Endothelial cell of umbilical vein (primary cell): ENCODE measurements at regions not wholly inside any gene's neighbourhood (a gene's known extent, or its start where the extent isn't known, plus 50 kb on each side); places are given as distances from the start of the nearest gene placed in this dataset.

Source experiments
- BruUV-seq: library from RNA; stranded (reverse); fragments of 400-500 nt; replicated peaks from 2 replicates; lab custom pipeline; 2021; lab: Mats Ljungman, UMichigan
- CTCF ChIA-PET: fragments of 300-600, 350-600 bp; sonication (Branson Sonifier 250); formaldehyde crosslinking; loops from one replicate; lab custom pipeline; 2021; ENCODE audit warnings: antibody characterized with exemption, inconsistent platforms; lab: Charles Lee
- POLR2A ChIA-PET: fragments of 300-600, 350-600 bp; sonication (Branson Sonifier 250); formaldehyde crosslinking; loops from one replicate; lab custom pipeline; 2021; ENCODE audit warnings: antibody characterized with exemption, inconsistent platforms; lab: Charles Lee
- DNase-seq: peaks from one replicate; pipeline ENCODE4 v3.0.0-alpha.2; 2011; ENCODE audit warnings: low read depth, low spot score
- FAIRE-seq: peaks from 2 replicates; lab custom pipeline; 2011; peaks lifted over from hg19 to GRCh38; lab: Jason Lieb, UNC
- H2AFZ ChIP-seq: 2 replicates; pipeline ENCODE4 v1.6.0; 2012; ENCODE audit warnings: low read depth, low read length, control low read depth, inconsistent platforms
- H3K27ac ChIP-seq: 2 replicates; pipeline ENCODE4 v1.5.1; 2011; ENCODE audit warnings: low read depth, mild to moderate bottlenecking, control low read depth, low read length, moderate library complexity; ENCODE audit not compliant: insufficient read depth
- H3K27me3 ChIP-seq, 2 experiments: 2 replicates each; pipeline versions ENCODE4 v1.6.0 to v1.6.1; 2011; ENCODE audit warnings: low read length in 2 of 2, mixed read lengths in 1 of 2; ENCODE audit not compliant: control insufficient read depth in 2 of 2, insufficient read depth in 2 of 2
- H3K36me3 ChIP-seq, 2 experiments: 2 replicates in 1 of 2; 3 replicates in 1 of 2; pipeline ENCODE4 v1.5.1; 2011; ENCODE audit warnings: low read length in 2 of 2, mild to moderate bottlenecking in 1 of 2, moderate library complexity in 1 of 2; ENCODE audit not compliant: control insufficient read depth in 2 of 2, insufficient read depth in 2 of 2; ENCODE audit errors: extremely low read depth in 1 of 2
- H3K4me1 ChIP-seq: 3 replicates; pipeline ENCODE4 v1.5.1; 2011; ENCODE audit warnings: mild to moderate bottlenecking, low read length; ENCODE audit not compliant: control insufficient read depth, insufficient read depth; ENCODE audit errors: extremely low read depth
- H3K4me2 ChIP-seq: 2 replicates; pipeline ENCODE4 v1.6.1; 2011; ENCODE audit warnings: low read length, control low read depth, mixed read lengths; ENCODE audit not compliant: insufficient read depth
- H3K4me3 ChIP-seq, 3 experiments: fragments of 200-600 bp in 1 of 3; sonication (generic), shearing (Covaris generic) in 1 of 3; replicated peaks in 1 of 3; 2 replicates each; pipeline ENCODE4 v1.5.1; 2011 to 2016; ENCODE audit warnings: control low read depth in 3 of 3, low read length in 3 of 3, mild to moderate bottlenecking in 2 of 3, inconsistent platforms in 1 of 3, low read depth in 1 of 3, moderate library complexity in 1 of 3; ENCODE audit not compliant: insufficient read depth in 1 of 3
- H3K79me2 ChIP-seq: 2 replicates; pipeline ENCODE4 v1.6.0; 2012; ENCODE audit warnings: low read length, inconsistent platforms; ENCODE audit not compliant: control insufficient read depth, insufficient read depth
- H3K9ac ChIP-seq: replicated peaks from 2 replicates; pipeline ENCODE3; 2011; ENCODE audit warnings: low read length, control low read depth; ENCODE audit not compliant: insufficient read depth; ENCODE audit errors: extremely low read depth
- H3K9me1 ChIP-seq: replicated peaks from 3 replicates; pipeline ENCODE4 v1.6.0; 2011; ENCODE audit warnings: mild to moderate bottlenecking, low read length; ENCODE audit not compliant: control insufficient read depth, insufficient read depth; ENCODE audit errors: extremely low read depth
- H3K9me3 ChIP-seq: replicated peaks from 2 replicates; pipeline ENCODE4 v1.5.1; 2012; ENCODE audit warnings: low read length, inconsistent platforms; ENCODE audit not compliant: control insufficient read depth, insufficient read depth
- H4K20me1 ChIP-seq: replicated peaks from 2 replicates; pipeline ENCODE3; 2011; ENCODE audit warnings: mild to moderate bottlenecking, low read length; ENCODE audit not compliant: control insufficient read depth, insufficient read depth; ENCODE audit errors: extremely low read depth
- CTCF ChIP-seq, 2 donors: IDR thresholded peaks; 1 replicate in 1 of 2; 2 replicates in 1 of 2; pipeline ENCODE4 v1.5.1; 2011; ENCODE audit warnings: low read length in 2 of 2, mild to moderate bottlenecking in 2 of 2, moderate library complexity in 2 of 2, control low read depth in 1 of 2, inconsistent platforms in 1 of 2, low read depth in 1 of 2; ENCODE audit not compliant: insufficient read depth in 1 of 2; ENCODE audit errors: extremely low read depth in 1 of 2
- EZH2 ChIP-seq: IDR thresholded peaks from 2 replicates; pipeline ENCODE4 v1.6.1; 2012; ENCODE audit warnings: borderline replicate concordance, low read depth, mild to moderate bottlenecking, moderate library complexity, low read length, inconsistent platforms; ENCODE audit not compliant: severe bottlenecking
- FOS ChIP-seq: IDR thresholded peaks from 2 replicates; pipeline ENCODE4 v1.6.1; 2011; ENCODE audit warnings: mild to moderate bottlenecking, low read length, moderate library complexity, borderline replicate concordance; ENCODE audit not compliant: insufficient read depth
- GATA2 ChIP-seq: IDR thresholded peaks from 2 replicates; pipeline ENCODE4 v1.7.0; 2011; ENCODE audit warnings: low read depth, mild to moderate bottlenecking, moderate library complexity, mixed read lengths, low read length; ENCODE audit not compliant: insufficient read length, insufficient read depth
- JUN ChIP-seq: IDR thresholded peaks from 2 replicates; pipeline ENCODE4 v1.6.1; 2011; ENCODE audit warnings: borderline replicate concordance, low read depth; ENCODE audit not compliant: insufficient read length, insufficient read depth
- MYC ChIP-seq: IDR thresholded peaks from one replicate; pipeline ENCODE4 v1.6.1; 2011; ENCODE audit warnings: mild to moderate bottlenecking, low read depth, low read length
- POLR2A ChIP-seq: IDR thresholded peaks from 2 replicates; pipeline ENCODE4 v1.6.1; 2012; ENCODE audit warnings: low read depth, mild to moderate bottlenecking, control low read depth, low read length
- POLR2AphosphoS5 ChIP-seq: IDR thresholded peaks from 2 replicates; pipeline ENCODE4 v1.6.1; 2012; ENCODE audit warnings: low read depth, mild to moderate bottlenecking, control low read depth, low read length, moderate library complexity; ENCODE audit not compliant: insufficient read depth
- dilution Hi-C: fragments of 300-500 bp; cut with MboI; formaldehyde crosslinking; loops from one replicate; pipeline ENCODE4 v1.15.0; 2019; ENCODE audit warnings: low sequenced_read_pairs; ENCODE audit not compliant: extremely low pct_ligation_motif_present
- intact Hi-C: fragments of 100-400 bp; cut with micrococcal nuclease; formaldehyde crosslinking; loops from one replicate; pipeline ENCODE4 v1.10.0; 2022
- TF ChIP-seq, protein P1 (sequence below): IDR thresholded peaks from 2 replicates; pipeline ENCODE4 v1.6.1; 2011; ENCODE audit not compliant: insufficient read depth, insufficient read length

DNA sequence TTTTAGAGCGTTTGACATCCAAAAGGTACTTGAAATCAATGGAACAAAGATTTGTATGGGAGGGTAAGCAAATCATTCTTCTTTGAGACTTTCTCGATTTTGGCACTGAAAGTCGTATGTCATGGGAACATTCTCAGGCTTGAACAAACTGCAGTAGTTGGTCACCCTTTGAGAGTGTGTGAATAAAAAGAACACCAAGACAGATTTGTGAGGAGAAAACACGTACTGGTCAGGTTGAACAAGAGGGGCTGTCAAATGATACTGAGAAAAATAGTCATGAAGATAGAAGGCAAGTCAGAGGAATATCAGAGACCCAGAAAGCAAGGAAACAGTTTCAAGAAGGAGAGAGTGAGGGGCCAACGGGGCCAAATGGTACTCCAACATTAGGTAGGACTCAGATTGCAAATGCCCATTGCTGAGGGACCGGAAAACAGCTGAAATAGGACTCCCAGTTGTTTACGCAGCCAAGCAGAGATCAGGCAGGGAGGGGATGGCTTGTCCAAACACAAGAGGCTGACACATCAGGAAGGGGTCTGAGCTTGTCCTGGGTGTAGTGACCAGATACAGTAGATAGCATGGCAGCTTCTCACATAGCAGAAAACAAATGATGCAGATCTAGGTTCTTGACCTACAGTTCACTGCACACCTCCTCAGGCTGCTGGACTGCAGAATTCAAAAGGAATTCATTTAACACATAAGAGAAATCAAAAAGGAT, 74.5 kb upstream of the MYOCD start:
- H4K20me1 ChIP-seq = no peaks in the 10 kb centered on the region
- TF ChIP-seq EZH2 (no peak), FOS (no peak), CTCF (IDR thresholded peaks at IDR 0.05; ENCODE audit: extremely low read depth in 1 of 2, insufficient read depth in 1 of 2, low read depth in 1 of 2, low read length in 2 of 2) (no peak), GATA2 (no peak), POLR2A (no peak), JUN (no peak), POLR2AphosphoS5 (no peak), MYC (no peak)
- TF ChIP-seq, protein P1, sequence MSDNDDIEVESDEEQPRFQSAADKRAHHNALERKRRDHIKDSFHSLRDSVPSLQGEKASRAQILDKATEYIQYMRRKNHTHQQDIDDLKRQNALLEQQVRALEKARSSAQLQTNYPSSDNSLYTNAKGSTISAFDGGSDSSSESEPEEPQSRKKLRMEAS = no peak
- no peak overlapping the region for H3K4me3 ChIP-seq
- POLR2A ChIA-PET = no interaction called here
- H3K9ac ChIP-seq = no peak overlapping the region
- no peak overlapping the region for H3K27ac ChIP-seq
- H3K9me3 ChIP-seq = peaks cover 1% of the 10 kb centered on the region
- BruUV-seq = no TSS peak
- H2AFZ ChIP-seq = no peak overlapping the region
- no peaks in the 10 kb centered on the region for H3K79me2 ChIP-seq
- H3K4me2 ChIP-seq = no peak overlapping the region
- no peaks in the 10 kb centered on the region for H3K36me3 ChIP-seq
- no peaks in the 10 kb centered on the region for H3K9me1 ChIP-seq
- dilution Hi-C loops = no loop called here
- CTCF ChIA-PET = no interaction called here
- DNase-seq = no peak
- no peaks in the 10 kb centered on the region for H3K4me1 ChIP-seq
- intact Hi-C loops = no loop called here
- FAIRE-seq = no peak
- no peaks in the 10 kb centered on the region for H3K27me3 ChIP-seq
